ENCODE measurements at regions not wholly inside any gene's neighbourhood (a gene's known extent, or its start where the extent isn't known, plus 50 kb on each side); places are given as distances from the start of the nearest gene placed in this dataset.

DNA sequence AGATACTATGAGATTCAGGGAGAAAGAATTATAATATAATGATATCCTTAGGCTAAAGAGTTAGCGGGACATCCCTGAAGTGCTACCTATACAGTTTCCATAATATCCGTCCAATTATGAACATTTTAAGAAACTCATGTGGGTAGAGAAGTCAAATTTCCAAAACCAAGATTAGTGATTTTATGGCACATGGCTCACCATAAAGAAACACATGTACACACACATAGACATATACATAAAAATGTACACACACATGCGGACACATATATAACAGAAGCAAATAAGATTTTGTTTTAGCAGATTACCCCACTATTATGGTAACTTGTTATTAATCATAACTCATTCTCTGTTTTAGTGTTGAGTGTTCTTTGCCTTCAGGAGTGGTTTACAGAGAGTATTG, 566.7 kb upstream of the NEGR1 start:
- no peak overlapping the region for H3K27ac ChIP-seq (ENCODE audit: low read depth)
- Mint-ChIP-seq H3K9me3 (no peaks in the 10 kb centered on the region), H3K4me1 (peaks cover 32% of the 10 kb centered on the region), H3K4me3 (no peak overlapping the region), H3K36me3 (ENCODE audit: low read depth) (no peaks in the 10 kb centered on the region), H3K27ac (no peak overlapping the region), H3K27me3 (ENCODE audit: insufficient read depth, low read depth, poor library complexity) (no peaks in the 10 kb centered on the region)
- peaks cover 27% of the 10 kb centered on the region for H3K4me1 ChIP-seq (ENCODE audit: insufficient read depth)
- no peak overlapping the region for H2AFZ ChIP-seq
- no peak for DNase-seq (ENCODE audit: low spot score)
- no peak overlapping the region for H3K4me3 ChIP-seq
- no peaks in the 10 kb centered on the region for H3K27me3 ChIP-seq (ENCODE audit: insufficient read depth)
- no peaks in the 10 kb centered on the region for H3K79me2 ChIP-seq (replicated peaks; ENCODE audit: insufficient read depth)
- no peaks in the 10 kb centered on the region for H3F3A ChIP-seq (replicated peaks; ENCODE audit: low read depth)
- TF ChIP-seq EZH2phosphoT487 (IDR thresholded peaks at IDR 0.05; ENCODE audit: unreplicated experiment) (no peak), ZNF114 (CRISPR knock-in tag; IDR thresholded peaks at IDR 0.05) (no peak), REST (IDR thresholded peaks at IDR 0.05; ENCODE audit: unreplicated experiment) (no peak), EZH2 (IDR thresholded peaks at IDR 0.05; ENCODE audit: low read depth, unreplicated experiment) (no peak), JUNB (IDR thresholded peaks at IDR 0.05; ENCODE audit: unreplicated experiment) (no peak), POLR2AphosphoS5 (IDR thresholded peaks at IDR 0.05; ENCODE audit: low read depth) (no peak), CREB1 (CRISPR knock-in tag; IDR thresholded peaks at IDR 0.05; ENCODE audit: low read depth) (no peak), ZNF462 (CRISPR knock-in tag; IDR thresholded peaks at IDR 0.05) (no peak), NANOG (IDR thresholded peaks at IDR 0.05; ENCODE audit: borderline replicate concordance) (no peak), ETS1 (IDR thresholded peaks at IDR 0.05) (no peak)
- TF ChIP-seq, protein P1, sequence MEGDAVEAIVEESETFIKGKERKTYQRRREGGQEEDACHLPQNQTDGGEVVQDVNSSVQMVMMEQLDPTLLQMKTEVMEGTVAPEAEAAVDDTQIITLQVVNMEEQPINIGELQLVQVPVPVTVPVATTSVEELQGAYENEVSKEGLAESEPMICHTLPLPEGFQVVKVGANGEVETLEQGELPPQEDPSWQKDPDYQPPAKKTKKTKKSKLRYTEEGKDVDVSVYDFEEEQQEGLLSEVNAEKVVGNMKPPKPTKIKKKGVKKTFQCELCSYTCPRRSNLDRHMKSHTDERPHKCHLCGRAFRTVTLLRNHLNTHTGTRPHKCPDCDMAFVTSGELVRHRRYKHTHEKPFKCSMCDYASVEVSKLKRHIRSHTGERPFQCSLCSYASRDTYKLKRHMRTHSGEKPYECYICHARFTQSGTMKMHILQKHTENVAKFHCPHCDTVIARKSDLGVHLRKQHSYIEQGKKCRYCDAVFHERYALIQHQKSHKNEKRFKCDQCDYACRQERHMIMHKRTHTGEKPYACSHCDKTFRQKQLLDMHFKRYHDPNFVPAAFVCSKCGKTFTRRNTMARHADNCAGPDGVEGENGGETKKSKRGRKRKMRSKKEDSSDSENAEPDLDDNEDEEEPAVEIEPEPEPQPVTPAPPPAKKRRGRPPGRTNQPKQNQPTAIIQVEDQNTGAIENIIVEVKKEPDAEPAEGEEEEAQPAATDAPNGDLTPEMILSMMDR (conservative IDR thresholded peaks at IDR 0.05; ENCODE audit: low read depth in 2 of 2): no peak
- H3K36me3 ChIP-seq (ENCODE audit: insufficient read depth): no peaks in the 10 kb centered on the region
- no peaks in the 10 kb centered on the region for H4K20me1 ChIP-seq (replicated peaks; ENCODE audit: insufficient read depth)
- no peak overlapping the region for H3K4me2 ChIP-seq
- ATAC-seq: no peak
- H3K9me2 ChIP-seq (ENCODE audit: insufficient read depth): no peaks in the 10 kb centered on the region

Data from GM23338 (cell line).